AG04449 (cell line): ENCODE measurements at regions not wholly inside any gene's neighbourhood (a gene's known extent, or its start where the extent isn't known, plus 50 kb on each side); places are given as distances from the start of the nearest gene placed in this dataset.

ENCODE experiments used
- CTCF ChIA-PET: fragments of 350-600 bp; formaldehyde crosslinking; extraction: SDS; loops from one replicate; lab custom pipeline; 2021; ENCODE audit warnings: antibody characterized with exemption; lab: Yijun Ruan, JAX
- POLR2A ChIA-PET: fragments of 400-600, 350-600 bp; formaldehyde crosslinking; extraction: SDS; loops from one replicate; lab custom pipeline; 2020; ENCODE audit warnings: antibody characterized with exemption, inconsistent platforms; lab: Yijun Ruan, JAX
- DNase-seq: peaks from one replicate; pipeline ENCODE4 v3.0.0-alpha.2; 2010; ENCODE audit warnings: low read depth, low spot score
- H3K4me3 ChIP-seq: 2 replicates; pipeline ENCODE4 v1.5.1; 2011; ENCODE audit warnings: low read depth, mild to moderate bottlenecking, control low read depth, low read length
- TF ChIP-seq, protein P1 (sequence below): IDR thresholded peaks from one replicate; pipeline ENCODE4 v1.5.1; 2011; ENCODE audit warnings: mild to moderate bottlenecking, moderate library complexity, low read length, control low read depth, inconsistent platforms; ENCODE audit not compliant: insufficient read depth; ENCODE audit errors: missing control alignments

DNA sequence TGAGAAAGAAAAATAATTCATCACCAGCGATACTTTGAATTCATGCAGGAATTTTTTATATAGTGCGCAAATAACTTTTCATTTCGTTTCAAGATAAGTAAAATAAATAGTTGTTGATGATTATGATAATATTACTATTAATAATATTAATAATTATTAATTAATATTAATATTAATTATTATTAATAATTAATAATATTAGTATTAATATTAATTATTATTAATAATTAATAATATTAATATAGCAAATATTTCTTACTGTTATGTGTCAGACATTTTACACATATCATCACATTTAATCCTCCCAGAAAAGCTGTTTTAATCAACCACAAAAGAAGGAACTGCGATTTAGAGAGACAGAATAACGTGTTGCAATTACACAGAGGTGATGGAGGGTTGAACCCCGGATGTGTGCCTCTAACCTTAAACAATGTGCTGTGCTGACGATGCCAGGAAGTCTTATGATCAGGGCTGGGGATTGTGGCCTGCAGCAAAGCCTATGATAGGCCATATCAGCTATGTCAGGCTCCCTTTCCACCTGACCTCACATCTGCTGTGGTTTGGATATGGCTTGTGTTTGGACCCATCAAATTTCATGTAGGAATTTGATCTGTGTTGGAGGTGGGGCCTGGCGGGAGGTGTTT is 263.5 kb upstream of the NR2F2 start:
- H3K4me3 ChIP-seq: no peak overlapping the region
- TF ChIP-seq, protein P1, sequence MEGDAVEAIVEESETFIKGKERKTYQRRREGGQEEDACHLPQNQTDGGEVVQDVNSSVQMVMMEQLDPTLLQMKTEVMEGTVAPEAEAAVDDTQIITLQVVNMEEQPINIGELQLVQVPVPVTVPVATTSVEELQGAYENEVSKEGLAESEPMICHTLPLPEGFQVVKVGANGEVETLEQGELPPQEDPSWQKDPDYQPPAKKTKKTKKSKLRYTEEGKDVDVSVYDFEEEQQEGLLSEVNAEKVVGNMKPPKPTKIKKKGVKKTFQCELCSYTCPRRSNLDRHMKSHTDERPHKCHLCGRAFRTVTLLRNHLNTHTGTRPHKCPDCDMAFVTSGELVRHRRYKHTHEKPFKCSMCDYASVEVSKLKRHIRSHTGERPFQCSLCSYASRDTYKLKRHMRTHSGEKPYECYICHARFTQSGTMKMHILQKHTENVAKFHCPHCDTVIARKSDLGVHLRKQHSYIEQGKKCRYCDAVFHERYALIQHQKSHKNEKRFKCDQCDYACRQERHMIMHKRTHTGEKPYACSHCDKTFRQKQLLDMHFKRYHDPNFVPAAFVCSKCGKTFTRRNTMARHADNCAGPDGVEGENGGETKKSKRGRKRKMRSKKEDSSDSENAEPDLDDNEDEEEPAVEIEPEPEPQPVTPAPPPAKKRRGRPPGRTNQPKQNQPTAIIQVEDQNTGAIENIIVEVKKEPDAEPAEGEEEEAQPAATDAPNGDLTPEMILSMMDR: no peak
- POLR2A ChIA-PET: no interaction called here
- no peak for DNase-seq
- CTCF ChIA-PET: no interaction called here

DNA sequence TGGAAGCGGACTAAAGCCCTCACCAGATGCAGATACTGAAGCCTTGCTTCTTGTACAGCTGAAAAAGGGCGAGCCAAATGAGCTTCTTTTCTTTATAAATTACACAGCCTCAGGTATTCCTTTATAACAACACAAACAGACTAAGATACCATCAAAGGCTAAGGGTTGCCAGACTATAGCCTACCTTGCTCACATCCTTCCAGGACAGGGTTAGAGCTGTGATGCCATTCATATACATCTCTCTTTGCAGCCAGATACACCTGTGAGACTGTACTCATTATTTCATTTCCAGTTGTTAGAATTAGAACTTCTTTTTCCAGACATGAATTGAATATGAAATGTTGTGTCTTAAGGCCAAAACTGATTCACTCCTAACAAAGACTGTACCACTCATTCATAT is 262.8 kb upstream of the NR2F2 start:
- H3K4me3 ChIP-seq: no peak overlapping the region
- TF ChIP-seq, protein P1: no peak
- ChIA-PET POLR2A (no interaction called here), CTCF (no interaction called here)
- DNase-seq: no peak

DNA sequence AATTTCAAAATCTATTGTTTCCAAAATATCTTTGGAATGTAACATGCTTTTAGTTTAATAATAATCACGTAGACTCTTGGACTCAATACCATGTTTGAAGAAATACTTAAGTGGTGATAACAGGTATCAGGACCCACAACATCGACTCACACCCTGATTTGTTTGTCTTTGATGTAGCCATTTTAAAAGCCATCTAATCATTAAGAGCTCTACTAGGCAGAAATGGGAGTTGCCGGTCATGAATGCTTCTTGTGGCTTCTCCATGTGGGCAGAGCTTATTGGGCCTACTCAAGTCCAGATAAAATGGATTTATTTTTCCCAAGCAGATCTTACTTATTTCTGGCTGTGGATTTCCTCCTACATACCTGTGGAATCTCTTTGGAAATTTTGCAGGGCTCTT is 261.6 kb upstream of the NR2F2 start:
- ChIA-PET CTCF (no interaction called here), POLR2A (no interaction called here)
- no peak overlapping the region for H3K4me3 ChIP-seq
- TF ChIP-seq, protein P1: no peak
- DNase-seq: no peak

DNA sequence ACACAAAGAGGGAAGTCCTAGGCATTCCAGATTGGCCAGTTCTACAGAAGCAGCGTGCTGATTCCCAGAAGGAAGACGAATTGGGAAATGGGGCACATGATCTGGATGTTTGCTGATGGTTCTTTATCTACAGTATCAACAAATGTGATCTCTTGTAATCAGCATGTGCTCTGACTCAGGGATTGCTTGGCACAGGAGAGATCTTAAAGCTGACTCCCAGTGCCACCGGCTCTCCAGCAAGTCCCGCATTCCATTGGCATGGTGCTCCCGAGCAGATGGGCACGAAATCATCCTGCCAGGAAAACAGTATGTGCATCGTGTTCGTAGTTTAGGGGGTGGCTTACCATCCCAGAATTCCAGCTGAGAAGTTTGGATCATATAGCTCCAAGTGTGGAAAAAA is 259.9 kb upstream of the NR2F2 start:
- DNase-seq: no peak
- ChIA-PET CTCF (interaction anchor here (0.8 kb wide), 1 partner anchor 38 kb away, joined by 4 read pairs; no protein-coding TSS in a partner anchor), POLR2A (no interaction called here)
- TF ChIP-seq, protein P1: no peak
- no peak overlapping the region for H3K4me3 ChIP-seq

DNA sequence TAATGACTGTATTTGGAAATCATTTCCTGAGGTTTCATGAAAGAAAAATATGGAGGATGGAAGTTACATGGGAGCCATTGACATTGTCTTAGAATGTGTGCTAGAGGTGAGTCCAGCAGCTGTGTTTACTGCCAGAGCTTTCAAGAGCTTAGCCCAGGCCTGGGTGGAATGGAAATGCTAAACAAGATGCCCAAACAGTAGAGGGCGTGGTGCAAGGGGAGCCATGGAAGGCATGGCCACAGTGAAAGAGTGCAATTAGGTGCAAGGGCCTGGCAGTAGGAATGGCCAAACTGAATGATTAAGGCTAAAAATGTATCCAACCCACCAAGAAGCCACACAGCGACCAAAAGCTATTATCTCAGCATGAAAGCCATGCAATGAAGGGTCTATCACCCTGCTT is 257.7 kb upstream of the NR2F2 start:
- CTCF ChIA-PET: no interaction called here
- POLR2A ChIA-PET: no interaction called here
- TF ChIP-seq, protein P1: no peak
- no peak overlapping the region for H3K4me3 ChIP-seq
- no peak for DNase-seq

DNA sequence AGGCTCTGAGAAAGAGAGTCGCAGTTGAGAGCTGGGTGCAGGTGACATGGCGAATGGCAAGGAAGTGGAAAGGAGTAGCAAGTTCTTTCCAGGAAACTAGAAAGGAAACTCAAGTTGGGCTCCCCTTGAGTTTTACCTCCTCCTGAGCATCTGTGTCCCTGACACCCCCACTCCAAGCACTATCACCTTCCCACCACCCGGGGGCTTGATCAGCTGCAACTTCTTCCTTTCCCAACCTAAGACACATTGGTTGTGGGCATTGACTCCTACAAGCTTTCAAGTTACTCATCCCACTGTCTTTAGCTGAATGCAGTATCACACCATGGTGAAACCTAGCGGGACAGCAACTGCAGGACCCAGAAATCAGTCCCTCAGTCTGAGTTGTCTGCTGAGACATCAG is 256.6 kb upstream of the NR2F2 start:
- CTCF ChIA-PET: no interaction called here

More for the DNA sequence above, 256.6 kb upstream of the NR2F2 start:
- no peak for DNase-seq
- POLR2A ChIA-PET: interaction anchor here (0.5 kb wide), 1 partner anchor 147 kb away, joined by 3 read pairs; no protein-coding TSS in a partner anchor
- TF ChIP-seq, protein P1: no peak
- no peak overlapping the region for H3K4me3 ChIP-seq
